IMR-90 (cell line): ENCODE measurements at regions not wholly inside any gene's neighbourhood (a gene's known extent, or its start where the extent isn't known, plus 50 kb on each side); places are given as distances from the start of the nearest gene placed in this dataset.

Experiments
- ATAC-seq: fragments of 200-7000 bp; cut with Tn5 transposase; 2 replicates; pipeline ENCODE4 v1.9.1; 2020; ENCODE audit warnings: low read depth, mild to moderate bottlenecking, moderate library complexity
- BruUV-seq: library from RNA; stranded (reverse); fragments of 400-500 nt; replicated peaks from 2 replicates; lab custom pipeline; 2021; lab: Mats Ljungman, UMichigan
- CTCF ChIA-PET: fragments of 300-600 bp; formaldehyde crosslinking; extraction: SDS; loops from one replicate; lab custom pipeline; 2021; ENCODE audit warnings: antibody characterized with exemption; lab: Yijun Ruan, JAX
- POLR2A ChIA-PET: fragments of 300-600 bp; sonication (Branson Sonifier 250); formaldehyde crosslinking; loops from one replicate; lab custom pipeline; 2022; ENCODE audit warnings: antibody characterized with exemption; ENCODE audit not compliant: unreplicated experiment; lab: Charles Lee
- DNase-seq: peaks from one replicate; pipeline ENCODE4 v3.0.0; 2013
- H2AFZ ChIP-seq: replicated peaks from 2 replicates; pipeline ENCODE3; 2013; ENCODE audit warnings: low read length, mild to moderate bottlenecking; ENCODE audit not compliant: poor library complexity
- H2AK5ac ChIP-seq: 2 replicates; pipeline ENCODE4 v1.6.1; 2013; ENCODE audit warnings: low read depth, low read length, inconsistent platforms
- H2AK9ac ChIP-seq: replicated peaks from 2 replicates; pipeline ENCODE3; 2013; ENCODE audit warnings: mild to moderate bottlenecking, low read depth, low read length, moderate library complexity; ENCODE audit not compliant: poor library complexity
- H2BK120ac ChIP-seq: 2 replicates; pipeline ENCODE4 v1.6.1; 2013; ENCODE audit warnings: low read depth, low read length, inconsistent platforms
- H2BK15ac ChIP-seq: 3 replicates; pipeline ENCODE4 v1.6.1; 2013; ENCODE audit warnings: low read depth, low read length, inconsistent platforms
- H2BK20ac ChIP-seq: 2 replicates; pipeline ENCODE4 v1.6.1; 2013; ENCODE audit warnings: low read depth, mild to moderate bottlenecking, inconsistent platforms, low read length, moderate library complexity
- H2BK5ac ChIP-seq: 2 replicates; pipeline ENCODE4 v1.6.1; 2013; ENCODE audit warnings: mild to moderate bottlenecking, low read depth, low read length, inconsistent platforms; ENCODE audit not compliant: poor library complexity, severe bottlenecking
- H3K14ac ChIP-seq: replicated peaks from 2 replicates; pipeline ENCODE4 v1.6.1; 2013; ENCODE audit warnings: low read depth, low read length, inconsistent platforms
- H3K18ac ChIP-seq: 2 replicates; pipeline ENCODE4 v1.6.1; 2013; ENCODE audit warnings: low read depth, low read length, control low read depth
- H3K23ac ChIP-seq: 2 replicates; pipeline ENCODE4 v1.6.1; 2013; ENCODE audit warnings: low read depth, low read length, inconsistent platforms
- H3K27ac ChIP-seq: 2 replicates; pipeline ENCODE4 v1.5.1; 2013; ENCODE audit warnings: mild to moderate bottlenecking, control low read depth, low read length; ENCODE audit not compliant: insufficient read depth
- H3K27me3 ChIP-seq: 2 replicates; pipeline ENCODE4 v1.6.1; 2013; ENCODE audit warnings: low read length; ENCODE audit not compliant: control insufficient read depth, insufficient read depth
- H3K36me3 ChIP-seq: 2 replicates; pipeline ENCODE4 v1.6.1; 2013; ENCODE audit warnings: low read length, mixed read lengths; ENCODE audit not compliant: control insufficient read depth, insufficient read depth
- H3K4ac ChIP-seq: 2 replicates; pipeline ENCODE4 v1.6.1; 2013; ENCODE audit warnings: low read depth, low read length, inconsistent platforms
- H3K4me1 ChIP-seq: 2 replicates; pipeline ENCODE4 v1.6.1; 2013; ENCODE audit warnings: low read length, mixed read lengths; ENCODE audit not compliant: control insufficient read depth, insufficient read depth
- H3K4me2 ChIP-seq: 2 replicates; pipeline ENCODE4 v1.6.1; 2013; ENCODE audit warnings: low read depth, mild to moderate bottlenecking, control low read depth, low read length, moderate library complexity
- H3K4me3 ChIP-seq: 2 replicates; pipeline ENCODE4 v1.5.1; 2013; ENCODE audit warnings: low read depth, mild to moderate bottlenecking, control low read depth, low read length, moderate library complexity; ENCODE audit not compliant: insufficient read depth
- H3K56ac ChIP-seq: 2 replicates; pipeline ENCODE4 v1.6.1; 2013; ENCODE audit warnings: low read length, inconsistent platforms; ENCODE audit not compliant: insufficient read depth; ENCODE audit errors: extremely low read depth
- H3K79me1 ChIP-seq, 2 experiments: 2 replicates each; pipeline ENCODE4 v1.6.1; 2013; ENCODE audit warnings: low read length in 2 of 2, inconsistent platforms in 1 of 2, low read depth in 1 of 2
- H3K9ac ChIP-seq: 2 replicates; pipeline ENCODE4 v1.6.1; 2013; ENCODE audit warnings: low read depth, low read length, control low read depth
- H3K9me1 ChIP-seq: 2 replicates; pipeline ENCODE4 v1.6.1; 2013; ENCODE audit warnings: low read length, inconsistent platforms; ENCODE audit not compliant: insufficient read depth
- H3K9me3 ChIP-seq: 2 replicates; pipeline ENCODE4 v1.6.1; 2013; ENCODE audit warnings: low read length; ENCODE audit not compliant: control insufficient read depth, insufficient read depth
- H4K20me1 ChIP-seq: 2 replicates; pipeline ENCODE4 v1.6.1; 2013; ENCODE audit warnings: low read length, inconsistent platforms; ENCODE audit not compliant: insufficient read depth
- H4K5ac ChIP-seq: 2 replicates; pipeline ENCODE4 v1.6.1; 2013; ENCODE audit warnings: mild to moderate bottlenecking, low read depth, low read length, control low read depth
- H4K8ac ChIP-seq, 2 experiments: 2 replicates each; pipeline ENCODE4 v1.6.1; 2013; ENCODE audit warnings: low read depth in 2 of 2, low read length in 2 of 2, control low read depth in 1 of 2, inconsistent platforms in 1 of 2
- H4K91ac ChIP-seq: 2 replicates; pipeline ENCODE4 v1.6.1; 2013; ENCODE audit warnings: low read depth, low read length, inconsistent platforms; ENCODE audit not compliant: insufficient read depth
- BHLHE40 ChIP-seq: fragments of 150-350 bp; IDR thresholded peaks from 2 replicates; pipeline ENCODE4 v1.6.1; 2016; ENCODE audit warnings: mild to moderate bottlenecking, low read depth, low read length
- CEBPB ChIP-seq: IDR thresholded peaks from 2 replicates; pipeline ENCODE4 v1.6.1; 2012; ENCODE audit warnings: low read depth, low read length, improper control_type of control experiment
- CHD1 ChIP-seq: IDR thresholded peaks from 2 replicates; pipeline ENCODE4 v1.6.1; 2012; ENCODE audit warnings: low read depth, low read length, improper control_type of control experiment
- CTCF ChIP-seq: conservative IDR thresholded peaks from 2 replicates; pipeline ENCODE4 v1.5.1; 2012; ENCODE audit warnings: mild to moderate bottlenecking, low read depth, low read length, improper control_type of control experiment
- ELK1 ChIP-seq: fragments of 150-350 bp; IDR thresholded peaks from 2 replicates; pipeline ENCODE4 v1.6.1; 2016; ENCODE audit warnings: low read depth, mild to moderate bottlenecking, low read length, moderate library complexity, borderline replicate concordance
- FOS ChIP-seq: fragments of 150-350 bp; IDR thresholded peaks from 2 replicates; pipeline ENCODE4 v1.6.1; 2016; ENCODE audit warnings: low read depth, low read length
- MAFK ChIP-seq: IDR thresholded peaks from 2 replicates; pipeline ENCODE4 v1.6.1; 2012; ENCODE audit warnings: low read depth, low read length, improper control_type of control experiment
- MAZ ChIP-seq: IDR thresholded peaks from 2 replicates; pipeline ENCODE4 v1.6.1; 2012; ENCODE audit warnings: low read depth, mild to moderate bottlenecking, low read length, improper control_type of control experiment, moderate library complexity, borderline replicate concordance
- MXI1 ChIP-seq: IDR thresholded peaks from 2 replicates; pipeline ENCODE4 v1.6.1; 2012; ENCODE audit warnings: low read depth, mild to moderate bottlenecking, low read length, moderate library complexity, borderline replicate concordance
- NFE2L2 ChIP-seq: fragments of 150-350 bp; IDR thresholded peaks from 2 replicates; pipeline ENCODE4 v1.6.1; 2016; ENCODE audit warnings: low read depth, mild to moderate bottlenecking, low read length
- POLR2A ChIP-seq: IDR thresholded peaks from 2 replicates; pipeline ENCODE4 v1.6.1; 2012; ENCODE audit warnings: mild to moderate bottlenecking, low read depth, low read length
- RAD21 ChIP-seq: IDR thresholded peaks from 2 replicates; pipeline ENCODE4 v1.6.1; 2012; ENCODE audit warnings: low read length, improper control_type of control experiment
- RCOR1 ChIP-seq: IDR thresholded peaks from 2 replicates; pipeline ENCODE4 v1.6.1; 2012; ENCODE audit warnings: mild to moderate bottlenecking, low read length, improper control_type of control experiment; ENCODE audit not compliant: insufficient replicate concordance
- RFX5 ChIP-seq: IDR thresholded peaks from 2 replicates; pipeline ENCODE4 v1.8.0; 2012; ENCODE audit warnings: low read depth, mild to moderate bottlenecking, low read length, moderate library complexity
- SMC3 ChIP-seq: fragments of 150-350 bp; IDR thresholded peaks from 2 replicates; pipeline ENCODE4 v1.6.1; 2016; ENCODE audit warnings: low read depth, mild to moderate bottlenecking, antibody characterized with exemption, low read length, moderate library complexity
- USF2 ChIP-seq: fragments of 150-350 bp; IDR thresholded peaks from 2 replicates; pipeline ENCODE4 v1.6.1; 2017; ENCODE audit warnings: mild to moderate bottlenecking, antibody characterized with exemption, low read length, low read depth
- WGBS, 2 experiments: methylation state at CpG; one replicate each; pipeline versions ENCODE4 v1.1.5 to v1.1.7; 2013; ENCODE audit warnings: missing lambda C conversion rate in 2 of 2; ENCODE audit not compliant: insufficient read length in 1 of 2; ENCODE audit errors: extremely low coverage in 2 of 2; 5-methylcytosine and 5-hydroxymethylcytosine counted together
- dilution Hi-C: fragments of 300-500 bp; cut with HindIII; formaldehyde crosslinking; loops from one replicate; pipeline ENCODE4 v1.14.3; 2018; ENCODE audit warnings: low sequenced_read_pairs; ENCODE audit not compliant: unreplicated experiment
- in situ Hi-C: fragments of 300-500 bp; cut with MboI; formaldehyde crosslinking; loops from 3 replicates; pipeline ENCODE4 v1.14.3; 2019; ENCODE audit warnings: low sequenced_read_pairs, inconsistent platforms, mixed read lengths
- intact Hi-C: fragments of 100-400 bp; cut with micrococcal nuclease; formaldehyde crosslinking; loops from 2 replicates; pipeline ENCODE4 v1.10.0; 2022

GRCh38 chr10:121051696-121052279, 200.6 kb downstream of the WDR11 start:
- ATAC-seq (no peak), DNase-seq (no peak)
- Histone ChIP-seq H4K91ac (no peak overlapping the region), H2BK15ac (no peak overlapping the region), H3K14ac (no peak overlapping the region), H2AK5ac (no peak overlapping the region), H3K4me1 (no peaks in the 10 kb centered on the region), H3K18ac (no peak overlapping the region), H2BK120ac (no peak overlapping the region), H2BK5ac (no peak overlapping the region), H3K23ac (no peak overlapping the region), H3K79me1 (no peaks in the 10 kb centered on the region), H3K56ac (no peak overlapping the region), H3K27ac (no peak overlapping the region), H3K4ac (no peak overlapping the region), H2BK20ac (no peak overlapping the region), H2AFZ (no peak overlapping the region), H3K9me1 (no peaks in the 10 kb centered on the region), H3K9ac (no peak overlapping the region), H2AK9ac (no peak overlapping the region), H4K8ac (no peak overlapping the region), H3K27me3 (no peaks in the 10 kb centered on the region), H3K36me3 (no peaks in the 10 kb centered on the region), H3K4me2 (no peak overlapping the region), H3K9me3 (peaks cover 3% of the 10 kb centered on the region; the same call in 1 of the 2 replicates), H4K20me1 (no peaks in the 10 kb centered on the region), H3K4me3 (no peak overlapping the region), H4K5ac (no peak overlapping the region)
- dilution Hi-C loops: no loop called here
- intact Hi-C loops: no loop called here
- in situ Hi-C loops: no loop called here
- POLR2A ChIA-PET: no interaction called here
- CTCF ChIA-PET: no interaction called here
- no TSS peak for BruUV-seq
- no CpG with 5 or more reads among the region's 3 CpGs for WGBS, 2 experiments
- TF ChIP-seq FOS: no peak
- TF ChIP-seq USF2: no peak
- TF ChIP-seq SMC3: no peak
- no peak for TF ChIP-seq NFE2L2
- TF ChIP-seq MAFK: no peak
- no peak for TF ChIP-seq ELK1
- no peak for TF ChIP-seq CEBPB
- no peak for TF ChIP-seq BHLHE40
- TF ChIP-seq RAD21: no peak
- TF ChIP-seq POLR2A: no peak
- no peak for TF ChIP-seq MXI1
- no peak for TF ChIP-seq RFX5
- no peak for TF ChIP-seq MAZ
- no peak for TF ChIP-seq RCOR1
- no peak for TF ChIP-seq CHD1
- no peak for TF ChIP-seq CTCF
